ENCODE measurements at regions not wholly inside any gene's neighbourhood (a gene's known extent, or its start where the extent isn't known, plus 50 kb on each side); places are given as distances from the start of the nearest gene placed in this dataset.

GRCh38 chr7:156374335-156374734, 266.2 kb upstream of the RNF32 start:
- TF ChIP-seq CTCF (IDR thresholded peaks at IDR 0.05) (no peak), POLR2A (IDR thresholded peaks at IDR 0.05) (no peak)

Data from thyroid gland (tissue), 4 donors.